Endothelial cell of umbilical vein (primary cell): ENCODE measurements at regions not wholly inside any gene's neighbourhood (a gene's known extent, or its start where the extent isn't known, plus 50 kb on each side); places are given as distances from the start of the nearest gene placed in this dataset.

ENCODE experiments used
- BruUV-seq: library from RNA; stranded (reverse); fragments of 400-500 nt; replicated peaks from 2 replicates; lab custom pipeline; 2021; lab: Mats Ljungman, UMichigan
- CTCF ChIA-PET: fragments of 300-600, 350-600 bp; sonication (Branson Sonifier 250); formaldehyde crosslinking; loops from one replicate; lab custom pipeline; 2021; ENCODE audit warnings: antibody characterized with exemption, inconsistent platforms; lab: Charles Lee
- POLR2A ChIA-PET: fragments of 300-600, 350-600 bp; sonication (Branson Sonifier 250); formaldehyde crosslinking; loops from one replicate; lab custom pipeline; 2021; ENCODE audit warnings: antibody characterized with exemption, inconsistent platforms; lab: Charles Lee
- DNase-seq: peaks from one replicate; pipeline ENCODE4 v3.0.0-alpha.2; 2011; ENCODE audit warnings: low read depth, low spot score
- FAIRE-seq: peaks from 2 replicates; lab custom pipeline; 2011; peaks lifted over from hg19 to GRCh38; lab: Jason Lieb, UNC
- H2AFZ ChIP-seq: 2 replicates; pipeline ENCODE4 v1.6.0; 2012; ENCODE audit warnings: low read depth, low read length, control low read depth, inconsistent platforms
- H3K27ac ChIP-seq: 2 replicates; pipeline ENCODE4 v1.5.1; 2011; ENCODE audit warnings: low read depth, mild to moderate bottlenecking, control low read depth, low read length, moderate library complexity; ENCODE audit not compliant: insufficient read depth
- H3K27me3 ChIP-seq, 2 experiments: 2 replicates each; pipeline versions ENCODE4 v1.6.0 to v1.6.1; 2011; ENCODE audit warnings: low read length in 2 of 2, mixed read lengths in 1 of 2; ENCODE audit not compliant: control insufficient read depth in 2 of 2, insufficient read depth in 2 of 2
- H3K36me3 ChIP-seq, 2 experiments: 2 replicates in 1 of 2; 3 replicates in 1 of 2; pipeline ENCODE4 v1.5.1; 2011; ENCODE audit warnings: low read length in 2 of 2, mild to moderate bottlenecking in 1 of 2, moderate library complexity in 1 of 2; ENCODE audit not compliant: control insufficient read depth in 2 of 2, insufficient read depth in 2 of 2; ENCODE audit errors: extremely low read depth in 1 of 2
- H3K4me1 ChIP-seq: 3 replicates; pipeline ENCODE4 v1.5.1; 2011; ENCODE audit warnings: mild to moderate bottlenecking, low read length; ENCODE audit not compliant: control insufficient read depth, insufficient read depth; ENCODE audit errors: extremely low read depth
- H3K4me2 ChIP-seq: 2 replicates; pipeline ENCODE4 v1.6.1; 2011; ENCODE audit warnings: low read length, control low read depth, mixed read lengths; ENCODE audit not compliant: insufficient read depth
- H3K4me3 ChIP-seq, 3 experiments: fragments of 200-600 bp in 1 of 3; sonication (generic), shearing (Covaris generic) in 1 of 3; replicated peaks in 1 of 3; 2 replicates each; pipeline ENCODE4 v1.5.1; 2011 to 2016; ENCODE audit warnings: control low read depth in 3 of 3, low read length in 3 of 3, mild to moderate bottlenecking in 2 of 3, inconsistent platforms in 1 of 3, low read depth in 1 of 3, moderate library complexity in 1 of 3; ENCODE audit not compliant: insufficient read depth in 1 of 3
- H3K79me2 ChIP-seq: 2 replicates; pipeline ENCODE4 v1.6.0; 2012; ENCODE audit warnings: low read length, inconsistent platforms; ENCODE audit not compliant: control insufficient read depth, insufficient read depth
- H3K9ac ChIP-seq: replicated peaks from 2 replicates; pipeline ENCODE3; 2011; ENCODE audit warnings: low read length, control low read depth; ENCODE audit not compliant: insufficient read depth; ENCODE audit errors: extremely low read depth
- H3K9me1 ChIP-seq: replicated peaks from 3 replicates; pipeline ENCODE4 v1.6.0; 2011; ENCODE audit warnings: mild to moderate bottlenecking, low read length; ENCODE audit not compliant: control insufficient read depth, insufficient read depth; ENCODE audit errors: extremely low read depth
- H3K9me3 ChIP-seq: replicated peaks from 2 replicates; pipeline ENCODE4 v1.5.1; 2012; ENCODE audit warnings: low read length, inconsistent platforms; ENCODE audit not compliant: control insufficient read depth, insufficient read depth
- H4K20me1 ChIP-seq: replicated peaks from 2 replicates; pipeline ENCODE3; 2011; ENCODE audit warnings: mild to moderate bottlenecking, low read length; ENCODE audit not compliant: control insufficient read depth, insufficient read depth; ENCODE audit errors: extremely low read depth
- EZH2 ChIP-seq: IDR thresholded peaks from 2 replicates; pipeline ENCODE4 v1.6.1; 2012; ENCODE audit warnings: borderline replicate concordance, low read depth, mild to moderate bottlenecking, moderate library complexity, low read length, inconsistent platforms; ENCODE audit not compliant: severe bottlenecking
- FOS ChIP-seq: IDR thresholded peaks from 2 replicates; pipeline ENCODE4 v1.6.1; 2011; ENCODE audit warnings: mild to moderate bottlenecking, low read length, moderate library complexity, borderline replicate concordance; ENCODE audit not compliant: insufficient read depth
- GATA2 ChIP-seq: IDR thresholded peaks from 2 replicates; pipeline ENCODE4 v1.7.0; 2011; ENCODE audit warnings: low read depth, mild to moderate bottlenecking, moderate library complexity, mixed read lengths, low read length; ENCODE audit not compliant: insufficient read length, insufficient read depth
- JUN ChIP-seq: IDR thresholded peaks from 2 replicates; pipeline ENCODE4 v1.6.1; 2011; ENCODE audit warnings: borderline replicate concordance, low read depth; ENCODE audit not compliant: insufficient read length, insufficient read depth
- MYC ChIP-seq: IDR thresholded peaks from one replicate; pipeline ENCODE4 v1.6.1; 2011; ENCODE audit warnings: mild to moderate bottlenecking, low read depth, low read length
- POLR2A ChIP-seq: IDR thresholded peaks from 2 replicates; pipeline ENCODE4 v1.6.1; 2012; ENCODE audit warnings: low read depth, mild to moderate bottlenecking, control low read depth, low read length
- POLR2AphosphoS5 ChIP-seq: IDR thresholded peaks from 2 replicates; pipeline ENCODE4 v1.6.1; 2012; ENCODE audit warnings: low read depth, mild to moderate bottlenecking, control low read depth, low read length, moderate library complexity; ENCODE audit not compliant: insufficient read depth
- dilution Hi-C: fragments of 300-500 bp; cut with MboI; formaldehyde crosslinking; loops from one replicate; pipeline ENCODE4 v1.15.0; 2019; ENCODE audit warnings: low sequenced_read_pairs; ENCODE audit not compliant: extremely low pct_ligation_motif_present
- intact Hi-C: fragments of 100-400 bp; cut with micrococcal nuclease; formaldehyde crosslinking; loops from one replicate; pipeline ENCODE4 v1.10.0; 2022
- TF ChIP-seq, protein P1 (sequence below): IDR thresholded peaks from 2 replicates; pipeline ENCODE4 v1.6.1; 2011; ENCODE audit not compliant: insufficient read depth, insufficient read length
- TF ChIP-seq, protein P2 (sequence below), 2 donors: IDR thresholded peaks; 1 replicate in 1 of 2; 2 replicates in 1 of 2; pipeline ENCODE4 v1.5.1; 2011; ENCODE audit warnings: low read length in 2 of 2, mild to moderate bottlenecking in 2 of 2, moderate library complexity in 2 of 2, control low read depth in 1 of 2, inconsistent platforms in 1 of 2, low read depth in 1 of 2; ENCODE audit not compliant: insufficient read depth in 1 of 2; ENCODE audit errors: extremely low read depth in 1 of 2

DNA sequence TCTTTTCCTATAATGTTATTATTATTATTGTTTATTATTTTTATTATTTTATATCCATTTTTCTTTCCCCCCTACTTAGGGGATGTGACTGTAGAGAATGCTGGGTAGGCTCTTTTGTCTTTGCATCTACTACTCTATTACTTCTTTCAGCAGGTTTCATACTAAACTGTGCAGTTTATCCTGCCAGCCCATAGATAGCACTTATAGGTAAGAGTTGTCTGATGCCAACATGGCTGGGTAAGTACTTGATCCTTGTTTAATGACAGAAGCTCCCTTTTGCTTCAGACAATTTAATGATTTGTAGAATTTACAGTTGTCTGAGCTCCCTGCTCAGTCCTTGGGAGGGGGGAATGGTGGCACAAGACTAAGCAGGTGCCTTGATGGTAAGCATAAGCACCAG is 262.9 kb upstream of the CDH2 start:
- no peaks in the 10 kb centered on the region for H3K27me3 ChIP-seq
- no peaks in the 10 kb centered on the region for H4K20me1 ChIP-seq
- CTCF ChIA-PET, result no interaction called here
- DNase-seq (no peak), FAIRE-seq (no peak)
- POLR2A ChIA-PET, result no interaction called here
- H3K79me2 ChIP-seq, result no peaks in the 10 kb centered on the region
- dilution Hi-C loops, result no loop called here
- TF ChIP-seq MYC, result no peak
- no peak for TF ChIP-seq FOS
- TF ChIP-seq JUN, result no peak
- TF ChIP-seq, protein P1, sequence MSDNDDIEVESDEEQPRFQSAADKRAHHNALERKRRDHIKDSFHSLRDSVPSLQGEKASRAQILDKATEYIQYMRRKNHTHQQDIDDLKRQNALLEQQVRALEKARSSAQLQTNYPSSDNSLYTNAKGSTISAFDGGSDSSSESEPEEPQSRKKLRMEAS, result no peak
- no peak for TF ChIP-seq GATA2
- TF ChIP-seq POLR2A, result no peak
- no peak for TF ChIP-seq POLR2AphosphoS5
- no peak for TF ChIP-seq EZH2
- TF ChIP-seq, protein P2, sequence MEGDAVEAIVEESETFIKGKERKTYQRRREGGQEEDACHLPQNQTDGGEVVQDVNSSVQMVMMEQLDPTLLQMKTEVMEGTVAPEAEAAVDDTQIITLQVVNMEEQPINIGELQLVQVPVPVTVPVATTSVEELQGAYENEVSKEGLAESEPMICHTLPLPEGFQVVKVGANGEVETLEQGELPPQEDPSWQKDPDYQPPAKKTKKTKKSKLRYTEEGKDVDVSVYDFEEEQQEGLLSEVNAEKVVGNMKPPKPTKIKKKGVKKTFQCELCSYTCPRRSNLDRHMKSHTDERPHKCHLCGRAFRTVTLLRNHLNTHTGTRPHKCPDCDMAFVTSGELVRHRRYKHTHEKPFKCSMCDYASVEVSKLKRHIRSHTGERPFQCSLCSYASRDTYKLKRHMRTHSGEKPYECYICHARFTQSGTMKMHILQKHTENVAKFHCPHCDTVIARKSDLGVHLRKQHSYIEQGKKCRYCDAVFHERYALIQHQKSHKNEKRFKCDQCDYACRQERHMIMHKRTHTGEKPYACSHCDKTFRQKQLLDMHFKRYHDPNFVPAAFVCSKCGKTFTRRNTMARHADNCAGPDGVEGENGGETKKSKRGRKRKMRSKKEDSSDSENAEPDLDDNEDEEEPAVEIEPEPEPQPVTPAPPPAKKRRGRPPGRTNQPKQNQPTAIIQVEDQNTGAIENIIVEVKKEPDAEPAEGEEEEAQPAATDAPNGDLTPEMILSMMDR (IDR thresholded peaks at IDR 0.05; ENCODE audit: extremely low read depth in 1 of 2, insufficient read depth in 1 of 2, low read depth in 1 of 2, low read length in 2 of 2), result no peak
- no peak overlapping the region for H2AFZ ChIP-seq
- no peak overlapping the region for H3K27ac ChIP-seq
- H3K36me3 ChIP-seq, result no peaks in the 10 kb centered on the region
- intact Hi-C loops, result no loop called here
- BruUV-seq, result no TSS peak
- peaks cover 2% of the 10 kb centered on the region for H3K4me1 ChIP-seq
- no peaks in the 10 kb centered on the region for H3K9me3 ChIP-seq
- H3K4me2 ChIP-seq, result no peak overlapping the region
- no peak overlapping the region for H3K9ac ChIP-seq
- H3K9me1 ChIP-seq, result no peaks in the 10 kb centered on the region
- no peak overlapping the region for H3K4me3 ChIP-seq
